Endothelial cell of umbilical vein (primary cell): ENCODE measurements at regions not wholly inside any gene's neighbourhood (a gene's known extent, or its start where the extent isn't known, plus 50 kb on each side); places are given as distances from the start of the nearest gene placed in this dataset.

Experiments used
- BruUV-seq: library from RNA; stranded (reverse); fragments of 400-500 nt; replicated peaks from 2 replicates; lab custom pipeline; 2021; lab: Mats Ljungman, UMichigan
- CTCF ChIA-PET: fragments of 300-600, 350-600 bp; sonication (Branson Sonifier 250); formaldehyde crosslinking; loops from one replicate; lab custom pipeline; 2021; ENCODE audit warnings: antibody characterized with exemption, inconsistent platforms; lab: Charles Lee
- POLR2A ChIA-PET: fragments of 300-600, 350-600 bp; sonication (Branson Sonifier 250); formaldehyde crosslinking; loops from one replicate; lab custom pipeline; 2021; ENCODE audit warnings: antibody characterized with exemption, inconsistent platforms; lab: Charles Lee
- DNase-seq: peaks from one replicate; pipeline ENCODE4 v3.0.0-alpha.2; 2011; ENCODE audit warnings: low read depth, low spot score
- FAIRE-seq: peaks from 2 replicates; lab custom pipeline; 2011; peaks lifted over from hg19 to GRCh38; lab: Jason Lieb, UNC
- H2AFZ ChIP-seq: 2 replicates; pipeline ENCODE4 v1.6.0; 2012; ENCODE audit warnings: low read depth, low read length, control low read depth, inconsistent platforms
- H3K27ac ChIP-seq: 2 replicates; pipeline ENCODE4 v1.5.1; 2011; ENCODE audit warnings: low read depth, mild to moderate bottlenecking, control low read depth, low read length, moderate library complexity; ENCODE audit not compliant: insufficient read depth
- H3K27me3 ChIP-seq, 2 experiments: 2 replicates each; pipeline versions ENCODE4 v1.6.0 to v1.6.1; 2011; ENCODE audit warnings: low read length in 2 of 2, mixed read lengths in 1 of 2; ENCODE audit not compliant: control insufficient read depth in 2 of 2, insufficient read depth in 2 of 2
- H3K36me3 ChIP-seq, 2 experiments: 2 replicates in 1 of 2; 3 replicates in 1 of 2; pipeline ENCODE4 v1.5.1; 2011; ENCODE audit warnings: low read length in 2 of 2, mild to moderate bottlenecking in 1 of 2, moderate library complexity in 1 of 2; ENCODE audit not compliant: control insufficient read depth in 2 of 2, insufficient read depth in 2 of 2; ENCODE audit errors: extremely low read depth in 1 of 2
- H3K4me1 ChIP-seq: 3 replicates; pipeline ENCODE4 v1.5.1; 2011; ENCODE audit warnings: mild to moderate bottlenecking, low read length; ENCODE audit not compliant: control insufficient read depth, insufficient read depth; ENCODE audit errors: extremely low read depth
- H3K4me2 ChIP-seq: 2 replicates; pipeline ENCODE4 v1.6.1; 2011; ENCODE audit warnings: low read length, control low read depth, mixed read lengths; ENCODE audit not compliant: insufficient read depth
- H3K4me3 ChIP-seq, 3 experiments: fragments of 200-600 bp in 1 of 3; sonication (generic), shearing (Covaris generic) in 1 of 3; replicated peaks in 1 of 3; 2 replicates each; pipeline ENCODE4 v1.5.1; 2011 to 2016; ENCODE audit warnings: control low read depth in 3 of 3, low read length in 3 of 3, mild to moderate bottlenecking in 2 of 3, inconsistent platforms in 1 of 3, low read depth in 1 of 3, moderate library complexity in 1 of 3; ENCODE audit not compliant: insufficient read depth in 1 of 3
- H3K79me2 ChIP-seq: 2 replicates; pipeline ENCODE4 v1.6.0; 2012; ENCODE audit warnings: low read length, inconsistent platforms; ENCODE audit not compliant: control insufficient read depth, insufficient read depth
- H3K9ac ChIP-seq: replicated peaks from 2 replicates; pipeline ENCODE3; 2011; ENCODE audit warnings: low read length, control low read depth; ENCODE audit not compliant: insufficient read depth; ENCODE audit errors: extremely low read depth
- H3K9me1 ChIP-seq: replicated peaks from 3 replicates; pipeline ENCODE4 v1.6.0; 2011; ENCODE audit warnings: mild to moderate bottlenecking, low read length; ENCODE audit not compliant: control insufficient read depth, insufficient read depth; ENCODE audit errors: extremely low read depth
- H3K9me3 ChIP-seq: replicated peaks from 2 replicates; pipeline ENCODE4 v1.5.1; 2012; ENCODE audit warnings: low read length, inconsistent platforms; ENCODE audit not compliant: control insufficient read depth, insufficient read depth
- H4K20me1 ChIP-seq: replicated peaks from 2 replicates; pipeline ENCODE3; 2011; ENCODE audit warnings: mild to moderate bottlenecking, low read length; ENCODE audit not compliant: control insufficient read depth, insufficient read depth; ENCODE audit errors: extremely low read depth
- FOS ChIP-seq: IDR thresholded peaks from 2 replicates; pipeline ENCODE4 v1.6.1; 2011; ENCODE audit warnings: mild to moderate bottlenecking, low read length, moderate library complexity, borderline replicate concordance; ENCODE audit not compliant: insufficient read depth
- GATA2 ChIP-seq: IDR thresholded peaks from 2 replicates; pipeline ENCODE4 v1.7.0; 2011; ENCODE audit warnings: low read depth, mild to moderate bottlenecking, moderate library complexity, mixed read lengths, low read length; ENCODE audit not compliant: insufficient read length, insufficient read depth
- JUN ChIP-seq: IDR thresholded peaks from 2 replicates; pipeline ENCODE4 v1.6.1; 2011; ENCODE audit warnings: borderline replicate concordance, low read depth; ENCODE audit not compliant: insufficient read length, insufficient read depth
- MYC ChIP-seq: IDR thresholded peaks from one replicate; pipeline ENCODE4 v1.6.1; 2011; ENCODE audit warnings: mild to moderate bottlenecking, low read depth, low read length
- POLR2A ChIP-seq: IDR thresholded peaks from 2 replicates; pipeline ENCODE4 v1.6.1; 2012; ENCODE audit warnings: low read depth, mild to moderate bottlenecking, control low read depth, low read length
- POLR2AphosphoS5 ChIP-seq: IDR thresholded peaks from 2 replicates; pipeline ENCODE4 v1.6.1; 2012; ENCODE audit warnings: low read depth, mild to moderate bottlenecking, control low read depth, low read length, moderate library complexity; ENCODE audit not compliant: insufficient read depth
- dilution Hi-C: fragments of 300-500 bp; cut with MboI; formaldehyde crosslinking; loops from one replicate; pipeline ENCODE4 v1.15.0; 2019; ENCODE audit warnings: low sequenced_read_pairs; ENCODE audit not compliant: extremely low pct_ligation_motif_present
- intact Hi-C: fragments of 100-400 bp; cut with micrococcal nuclease; formaldehyde crosslinking; loops from one replicate; pipeline ENCODE4 v1.10.0; 2022
- TF ChIP-seq, protein P1 (sequence below), 2 donors: IDR thresholded peaks; 1 replicate in 1 of 2; 2 replicates in 1 of 2; pipeline ENCODE4 v1.5.1; 2011; ENCODE audit warnings: low read length in 2 of 2, mild to moderate bottlenecking in 2 of 2, moderate library complexity in 2 of 2, control low read depth in 1 of 2, inconsistent platforms in 1 of 2, low read depth in 1 of 2; ENCODE audit not compliant: insufficient read depth in 1 of 2; ENCODE audit errors: extremely low read depth in 1 of 2
- TF ChIP-seq, protein P2 (sequence below): IDR thresholded peaks from 2 replicates; pipeline ENCODE4 v1.6.1; 2011; ENCODE audit not compliant: insufficient read depth, insufficient read length

DNA sequence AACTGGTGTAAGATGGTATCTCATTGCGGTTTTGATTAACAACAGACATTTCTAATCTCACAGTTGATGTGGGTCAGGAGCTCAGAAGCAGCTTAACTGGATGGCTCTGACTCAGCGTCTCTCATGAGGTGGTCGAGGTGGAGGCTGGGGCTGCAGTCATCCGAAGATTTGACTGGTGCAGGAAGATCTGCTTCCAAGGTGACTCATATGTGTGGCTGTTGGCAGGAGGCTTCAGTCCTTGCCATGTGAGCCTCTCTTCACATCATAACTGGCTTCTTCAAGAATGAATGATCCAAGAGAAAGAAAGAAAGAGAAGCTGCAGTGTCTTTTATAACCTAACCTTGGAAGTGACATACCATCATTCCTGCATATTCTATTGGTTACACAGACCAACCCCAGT is 376.1 kb downstream of the SEC14L1 start:
- no peaks in the 10 kb centered on the region for H3K79me2 ChIP-seq
- no peaks in the 10 kb centered on the region for H3K4me1 ChIP-seq
- H3K9ac ChIP-seq: no peak overlapping the region
- peaks cover 3 to 5% of the 10 kb centered on the region in 2 experiments for H3K27me3 ChIP-seq
- no peaks in the 10 kb centered on the region for H3K36me3 ChIP-seq
- intact Hi-C loops (no loop called here), dilution Hi-C loops (no loop called here)
- BruUV-seq: no TSS peak
- no peak overlapping the region for H3K4me2 ChIP-seq
- no peak for FAIRE-seq
- H2AFZ ChIP-seq: no peak overlapping the region
- no peak overlapping the region for H3K27ac ChIP-seq
- TF ChIP-seq GATA2 (no peak), JUN (no peak), MYC (no peak), POLR2A (no peak), FOS (no peak), POLR2AphosphoS5 (no peak)
- TF ChIP-seq, protein P1, sequence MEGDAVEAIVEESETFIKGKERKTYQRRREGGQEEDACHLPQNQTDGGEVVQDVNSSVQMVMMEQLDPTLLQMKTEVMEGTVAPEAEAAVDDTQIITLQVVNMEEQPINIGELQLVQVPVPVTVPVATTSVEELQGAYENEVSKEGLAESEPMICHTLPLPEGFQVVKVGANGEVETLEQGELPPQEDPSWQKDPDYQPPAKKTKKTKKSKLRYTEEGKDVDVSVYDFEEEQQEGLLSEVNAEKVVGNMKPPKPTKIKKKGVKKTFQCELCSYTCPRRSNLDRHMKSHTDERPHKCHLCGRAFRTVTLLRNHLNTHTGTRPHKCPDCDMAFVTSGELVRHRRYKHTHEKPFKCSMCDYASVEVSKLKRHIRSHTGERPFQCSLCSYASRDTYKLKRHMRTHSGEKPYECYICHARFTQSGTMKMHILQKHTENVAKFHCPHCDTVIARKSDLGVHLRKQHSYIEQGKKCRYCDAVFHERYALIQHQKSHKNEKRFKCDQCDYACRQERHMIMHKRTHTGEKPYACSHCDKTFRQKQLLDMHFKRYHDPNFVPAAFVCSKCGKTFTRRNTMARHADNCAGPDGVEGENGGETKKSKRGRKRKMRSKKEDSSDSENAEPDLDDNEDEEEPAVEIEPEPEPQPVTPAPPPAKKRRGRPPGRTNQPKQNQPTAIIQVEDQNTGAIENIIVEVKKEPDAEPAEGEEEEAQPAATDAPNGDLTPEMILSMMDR (IDR thresholded peaks at IDR 0.05; ENCODE audit: extremely low read depth in 1 of 2, insufficient read depth in 1 of 2, low read depth in 1 of 2, low read length in 2 of 2): no peak
- TF ChIP-seq, protein P2, sequence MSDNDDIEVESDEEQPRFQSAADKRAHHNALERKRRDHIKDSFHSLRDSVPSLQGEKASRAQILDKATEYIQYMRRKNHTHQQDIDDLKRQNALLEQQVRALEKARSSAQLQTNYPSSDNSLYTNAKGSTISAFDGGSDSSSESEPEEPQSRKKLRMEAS: no peak
- POLR2A ChIA-PET: no interaction called here
- no peaks in the 10 kb centered on the region for H4K20me1 ChIP-seq
- H3K9me1 ChIP-seq: no peaks in the 10 kb centered on the region
- DNase-seq: no peak
- H3K4me3 ChIP-seq: no peak overlapping the region
- CTCF ChIA-PET: interaction anchor here (1.4 to 1.5 kb wide), 2 partner anchors 16 to 461 kb away, joined by 3 to 7 read pairs; no protein-coding TSS in a partner anchor
- no peaks in the 10 kb centered on the region for H3K9me3 ChIP-seq
